ENCODE measurements at regions not wholly inside any gene's neighbourhood (a gene's known extent, or its start where the extent isn't known, plus 50 kb on each side); places are given as distances from the start of the nearest gene placed in this dataset.

DNA sequence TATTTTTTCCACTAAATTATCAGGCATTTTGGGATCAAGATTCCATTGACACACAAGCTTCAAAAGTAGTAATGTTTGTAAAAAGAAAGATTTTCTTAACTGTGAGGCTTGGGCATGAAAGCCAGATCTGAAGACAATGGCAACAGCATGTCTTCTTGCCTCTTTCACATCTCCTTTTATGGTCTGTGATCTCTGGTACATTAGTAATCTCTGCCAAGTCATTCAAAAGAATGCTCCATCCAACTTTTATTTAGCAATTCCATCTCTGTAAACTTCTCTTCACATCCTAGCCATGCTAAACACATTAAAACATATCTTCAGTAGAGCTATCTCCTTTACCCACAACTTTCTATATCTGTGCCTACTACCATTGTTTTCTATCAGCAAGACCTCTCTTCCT, 465.4 kb downstream of the FAT4 start:
- TF ChIP-seq TAF1 (IDR thresholded peaks at IDR 0.05; ENCODE audit: borderline replicate concordance, low read depth, low read length) (no peak), POLR2A (IDR thresholded peaks at IDR 0.05; ENCODE audit: low read depth, low read length) (no peak)
